K562 (cell line): ENCODE measurements at regions not wholly inside any gene's neighbourhood (a gene's known extent, or its start where the extent isn't known, plus 50 kb on each side); places are given as distances from the start of the nearest gene placed in this dataset.

Experiments used
- ATAC-seq: fragments of 200-7000 bp; cut with Tn5 transposase; 3 replicates; pipeline ENCODE4 v1.9.1; 2020; ENCODE audit warnings: moderate library complexity
- BruUV-seq: library from RNA; stranded (reverse); fragments of 400-500 nt; replicated peaks from 2 replicates; lab custom pipeline; 2021; lab: Mats Ljungman, UMichigan
- CTCF ChIA-PET: fragments of 300-600 bp; formaldehyde crosslinking; extraction: SDS; loops from one replicate; lab custom pipeline; 2021; ENCODE audit warnings: low intra/inter-chr PET ratio; lab: Yijun Ruan, JAX
- POLR2A ChIA-PET: fragments of 300-600, 350-650 bp; sonication (Branson Sonifier 250); formaldehyde crosslinking; extraction: SDS; loops from one replicate; lab custom pipeline; 2021; ENCODE audit warnings: antibody characterized with exemption, inconsistent platforms; lab: Yijun Ruan, JAX
- DNase-seq, 4 experiments: peaks; one replicate each; pipeline versions ENCODE4 v3.0.0 to v3.0.0-alpha.2; 2011 to 2018; ENCODE audit warnings: low spot score in 3 of 4, mixed read lengths in 3 of 4; ENCODE audit errors: extremely low read depth in 1 of 4
- FAIRE-seq: peaks from 2 replicates; lab custom pipeline; 2011; peaks lifted over from hg19 to GRCh38; lab: Jason Lieb, UNC
- H2AFZ ChIP-seq: 2 replicates; pipeline ENCODE4 v1.6.0; 2011; ENCODE audit warnings: low read depth, low read length, control low read depth, inconsistent platforms
- H3K27ac ChIP-seq: fragments of 200-600 bp; 3 replicates; pipeline ENCODE4 v1.8.0; 2011; ENCODE audit warnings: low read depth, mild to moderate bottlenecking, control low read depth, inconsistent platforms, low read length, moderate library complexity, mixed read lengths; ENCODE audit errors: extremely low read depth
- H3K27me3 ChIP-seq, 2 experiments: fragments of 300-600 bp in 1 of 2; 2 replicates in 1 of 2; 3 replicates in 1 of 2; pipeline versions ENCODE4 v1.6.0 to v1.8.0; 2011; ENCODE audit warnings: inconsistent platforms in 2 of 2, low read length in 2 of 2, mild to moderate bottlenecking in 1 of 2, mixed read lengths in 1 of 2, moderate library complexity in 1 of 2; ENCODE audit not compliant: control insufficient read depth in 2 of 2, insufficient read depth in 2 of 2
- H3K36me3 ChIP-seq: fragments of 300-600 bp; 3 replicates; pipeline ENCODE4 v1.8.0; 2011; ENCODE audit warnings: mild to moderate bottlenecking, low read length, inconsistent platforms; ENCODE audit not compliant: control insufficient read depth, insufficient read depth
- H3K4me1 ChIP-seq, 2 experiments: fragments of 200-600 bp in 1 of 2; replicated peaks in 1 of 2; 2 replicates in 1 of 2; 3 replicates in 1 of 2; pipeline versions ENCODE4 v1.5.1 to v1.8.0; 2011; ENCODE audit warnings: inconsistent platforms in 2 of 2, low read length in 2 of 2, mild to moderate bottlenecking in 1 of 2, mixed read lengths in 1 of 2, moderate library complexity in 1 of 2; ENCODE audit not compliant: control insufficient read depth in 2 of 2, insufficient read depth in 2 of 2
- H3K4me2 ChIP-seq: 2 replicates; pipeline ENCODE4 v1.6.1; 2011; ENCODE audit warnings: low read length, control low read depth, inconsistent platforms, mixed read lengths; ENCODE audit not compliant: insufficient read depth
- H3K4me3 ChIP-seq: fragments of 200-600 bp; sonication (generic), shearing (Covaris generic); 2 replicates; pipeline ENCODE4 v1.5.1; 2016; ENCODE audit warnings: control low read depth, inconsistent platforms
- H3K79me2 ChIP-seq: fragments of 200-600 bp; 3 replicates; pipeline ENCODE4 v1.8.0; 2011; ENCODE audit warnings: low read length, inconsistent platforms; ENCODE audit not compliant: control insufficient read depth, insufficient read depth
- H3K9ac ChIP-seq, 2 experiments: 2 replicates each; pipeline versions ENCODE4 v1.6.0 to v1.6.1; 2011; ENCODE audit warnings: low read depth in 2 of 2, low read length in 2 of 2, control low read depth in 1 of 2, inconsistent platforms in 1 of 2, mild to moderate bottlenecking in 1 of 2, mixed read lengths in 1 of 2; ENCODE audit not compliant: insufficient read depth in 1 of 2
- H3K9me1 ChIP-seq: one replicate; pipeline ENCODE4 v1.6.0; 2011; ENCODE audit warnings: inconsistent platforms, mild to moderate bottlenecking, low read length, moderate library complexity; ENCODE audit not compliant: control insufficient read depth, insufficient read depth
- H3K9me3 ChIP-seq: replicated peaks from 2 replicates; pipeline ENCODE4 v1.5.1; 2011; ENCODE audit warnings: low read depth, low read length, inconsistent platforms; ENCODE audit not compliant: control insufficient read depth, insufficient read depth
- H4K20me1 ChIP-seq: replicated peaks from 2 replicates; pipeline ENCODE4 v1.6.1; 2011; ENCODE audit warnings: low read length, inconsistent platforms, mixed read lengths; ENCODE audit not compliant: control insufficient read depth, insufficient read depth
- IRF1 ChIP-seq: sonication (generic); formaldehyde crosslinking; IDR thresholded peaks from 2 replicates; pipeline ENCODE4 v1.8.0; 2022; ENCODE audit warnings: missing genetic modification reagents, mild to moderate bottlenecking, borderline replicate concordance
- NFATC3 ChIP-seq: fragments of 450-650 bp; IDR thresholded peaks from 2 replicates; pipeline ENCODE4 v1.6.1; 2017; ENCODE audit warnings: mild to moderate bottlenecking
- PATZ1 ChIP-seq: fragments of 250-450 bp; sonication (Bioruptor Pico); IDR thresholded peaks from 2 replicates; pipeline ENCODE4 v1.5.0; 2020; ENCODE audit warnings: mild to moderate bottlenecking, borderline replicate concordance
- RBM25 ChIP-seq: fragments of 200-400 bp; formaldehyde crosslinking; IDR thresholded peaks from 2 replicates; pipeline ENCODE4 v1.6.1; 2018; ENCODE audit warnings: low read length, low read depth, moderate library complexity; ENCODE audit not compliant: severe bottlenecking
- SMAD4 ChIP-seq: fragments of 250-450 bp; sonication (Bioruptor Pico); conservative IDR thresholded peaks from 2 replicates; pipeline ENCODE4 v1.8.0; 2021; ENCODE audit warnings: inconsistent platforms, mild to moderate bottlenecking, moderate library complexity
- TRIM25 ChIP-seq: fragments of 450-650 bp; IDR thresholded peaks from 2 replicates; pipeline ENCODE4 v1.7.0; 2016; ENCODE audit warnings: borderline replicate concordance
- ZNF398 ChIP-seq: fragments of 250-450 bp; sonication (Bioruptor Pico); IDR thresholded peaks from 2 replicates; pipeline ENCODE4 v1.8.0; 2021; ENCODE audit warnings: moderate library complexity, mild to moderate bottlenecking, inconsistent platforms
- ZNF512 ChIP-seq: IDR thresholded peaks from 2 replicates; pipeline ENCODE4 v1.6.1; 2016; ENCODE audit warnings: missing genetic modification characterization, missing compliant biosample characterization
- ZNF592 ChIP-seq: fragments of 450-650 bp; IDR thresholded peaks from 2 replicates; pipeline ENCODE4 v1.6.1; 2017; ENCODE audit warnings: antibody characterized with exemption, mild to moderate bottlenecking
- WGBS: fragments of 100-300 bp; shearing (Covaris generic); methylation state at CpG from one replicate; pipeline ENCODE4 v1.1.6; 2016; ENCODE audit warnings: low coverage, mixed read lengths; ENCODE audit not compliant: insufficient coverage; ENCODE audit errors: missing lambda C conversion rate; 5-methylcytosine and 5-hydroxymethylcytosine counted together
- in situ Hi-C: fragments of 300-500 bp; cut with MboI; formaldehyde crosslinking; loops from 4 replicates; pipeline ENCODE4 v1.15.0; 2018; ENCODE audit warnings: inconsistent platforms, mixed read lengths
- intact Hi-C: fragments of 100-400 bp; cut with micrococcal nuclease; formaldehyde crosslinking; loops from 2 replicates; pipeline ENCODE4 v1.14.2; 2022

- POLR2A ChIA-PET, result interaction anchor here (1.3 kb wide), 1 partner anchor 10 kb away, joined by 5 read pairs; no protein-coding TSS in a partner anchor
- no peaks in the 10 kb centered on the region for H3K36me3 ChIP-seq
- no peak overlapping the region for H3K4me2 ChIP-seq
- in situ Hi-C loops (no loop called here), intact Hi-C loops (no loop called here)
- H3K4me1 ChIP-seq, result no peaks in the 10 kb centered on the region; a peak in 1 of 5 replicates
- no TSS peak for BruUV-seq
- 93% methylated on average over 1 of the region's 1 CpG for WGBS
- no peak overlapping the region for H3K9ac ChIP-seq
- peak; percentile 47; the same call in 1 of the 3 replicates for ATAC-seq
- H3K9me3 ChIP-seq, result no peaks in the 10 kb centered on the region; the same call in 1 of the 2 replicates
- no peaks in the 10 kb centered on the region for H3K9me1 ChIP-seq
- no peak overlapping the region for H3K27ac ChIP-seq
- DNase-seq, result no peak
- no peaks in the 10 kb centered on the region for H3K79me2 ChIP-seq
- H3K4me3 ChIP-seq, result no peak overlapping the region
- FAIRE-seq, result no peak
- no peaks in the 10 kb centered on the region for H3K27me3 ChIP-seq
- H2AFZ ChIP-seq, result no peak overlapping the region
- CTCF ChIA-PET, result no interaction called here
- no peaks in the 10 kb centered on the region for H4K20me1 ChIP-seq
- TF ChIP-seq NFATC3, result no peak
- no peak for TF ChIP-seq IRF1 (CRISPR knock-in tag)
- no peak for TF ChIP-seq SMAD4
- no peak for TF ChIP-seq TRIM25
- no peak for TF ChIP-seq RBM25
- TF ChIP-seq ZNF592, result no peak
- no peak for TF ChIP-seq ZNF398 (CRISPR knock-in tag)
- no peak for TF ChIP-seq ZNF512 (tag)
- TF ChIP-seq PATZ1 (CRISPR knock-in tag), result no peak
Measured at GRCh38 chr6:21977346-21977745, 319.5 kb downstream of the PRL start.
